GM19035 (cell line): ENCODE measurements at regions not wholly inside any gene's neighbourhood (a gene's known extent, or its start where the extent isn't known, plus 50 kb on each side); places are given as distances from the start of the nearest gene placed in this dataset.

Experiments used
- ATAC-seq: cut with Tn5 transposase; IDR thresholded peaks from one replicate; pipeline ENCODE4 v1.9.1; 2021; ENCODE audit not compliant: unreplicated experiment

DNA sequence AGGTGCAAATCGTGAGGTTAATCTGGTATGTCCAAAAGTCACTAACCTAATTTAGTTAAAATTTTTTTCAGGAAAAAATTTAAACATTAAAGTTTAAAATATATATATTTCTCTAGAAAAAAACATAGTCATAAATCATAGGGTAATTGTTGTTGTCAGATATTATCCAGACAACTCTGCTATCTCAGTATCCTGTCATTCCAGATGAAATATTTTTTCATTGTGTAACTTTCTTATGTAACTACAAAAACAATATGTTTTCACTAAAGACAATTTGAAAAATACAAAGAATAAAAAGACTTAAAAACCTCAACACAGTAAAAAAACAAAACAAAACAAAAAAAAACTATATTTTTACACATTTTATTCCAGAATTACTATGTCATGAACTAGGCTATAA is 57.6 kb downstream of the TENT5A start:
- no peak for ATAC-seq

DNA sequence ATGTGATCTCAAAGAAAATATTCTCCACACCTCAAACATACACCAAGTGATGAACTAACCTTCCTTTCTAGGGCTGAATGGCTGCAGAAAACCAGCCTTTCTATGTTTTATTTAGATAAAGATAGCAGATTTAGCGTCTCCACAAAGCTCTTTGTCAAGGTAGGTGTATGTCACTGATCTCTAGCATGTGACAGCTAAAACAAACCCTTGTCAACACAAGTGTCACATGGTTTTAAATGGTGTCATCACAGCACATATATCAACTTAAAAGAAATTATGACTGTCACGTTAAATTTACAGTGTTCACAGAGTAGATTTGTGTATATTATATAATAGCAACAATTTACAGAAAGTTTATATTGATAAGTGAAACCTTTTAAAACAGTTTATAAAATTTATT is 58.3 kb downstream of the TENT5A start:
- no peak for ATAC-seq

DNA sequence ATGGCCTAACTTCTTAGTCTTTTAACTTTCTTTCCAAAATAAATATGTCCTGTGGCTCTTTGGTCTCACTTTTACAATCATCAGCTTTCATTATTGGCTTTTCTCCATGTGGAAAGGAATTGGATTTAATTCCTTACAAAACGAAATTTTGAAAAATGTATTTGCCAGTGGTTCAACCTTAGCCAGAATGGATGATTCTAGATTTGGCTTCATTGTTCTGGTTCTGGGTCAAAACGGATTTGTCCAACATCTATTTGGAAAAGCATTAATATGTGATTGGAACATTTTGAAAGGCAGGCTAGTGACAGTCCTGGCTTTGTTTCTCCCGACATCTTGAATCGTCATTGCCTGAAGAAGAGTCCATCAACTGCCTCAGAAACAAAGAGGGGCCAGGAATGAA is 59.2 kb downstream of the TENT5A start:
- no peak for ATAC-seq

DNA sequence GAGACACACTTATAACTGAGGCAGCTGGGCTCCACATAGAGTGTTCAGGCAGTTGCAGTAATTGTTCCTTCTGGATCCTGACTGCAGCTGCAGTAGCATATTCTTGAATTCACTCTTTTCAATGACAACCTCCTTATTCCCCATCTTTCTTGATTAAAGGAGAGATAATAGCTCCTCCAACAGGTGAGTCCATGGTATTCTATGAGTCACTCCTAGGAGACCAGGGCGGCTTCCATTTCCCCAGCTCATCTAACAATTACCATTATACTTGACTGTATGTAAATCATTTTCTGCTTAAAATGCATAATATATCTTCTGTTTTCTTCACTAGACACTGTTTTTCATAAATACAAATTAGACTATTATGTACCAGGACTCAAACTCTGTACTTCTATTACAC is 62.4 kb downstream of the TENT5A start:
- ATAC-seq, result no peak

DNA sequence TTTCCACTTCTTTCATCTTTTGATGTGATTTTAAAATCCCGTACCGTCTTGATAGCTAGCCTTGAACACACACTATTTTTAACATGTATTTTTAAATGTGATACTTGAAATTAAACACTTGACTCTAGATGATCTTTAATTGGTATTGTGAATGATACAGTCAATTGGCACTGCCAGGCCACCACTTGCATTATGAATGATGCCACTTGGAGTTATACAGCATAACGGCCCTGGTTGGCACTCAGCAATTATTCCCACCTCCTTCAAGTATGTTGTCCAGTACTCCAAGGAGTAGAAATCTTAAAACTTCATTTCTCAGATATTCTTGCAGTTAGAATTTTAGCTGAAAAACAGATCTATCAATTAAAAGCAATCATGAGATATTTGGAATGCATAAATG is 62.9 kb downstream of the TENT5A start:
- ATAC-seq, result no peak

DNA sequence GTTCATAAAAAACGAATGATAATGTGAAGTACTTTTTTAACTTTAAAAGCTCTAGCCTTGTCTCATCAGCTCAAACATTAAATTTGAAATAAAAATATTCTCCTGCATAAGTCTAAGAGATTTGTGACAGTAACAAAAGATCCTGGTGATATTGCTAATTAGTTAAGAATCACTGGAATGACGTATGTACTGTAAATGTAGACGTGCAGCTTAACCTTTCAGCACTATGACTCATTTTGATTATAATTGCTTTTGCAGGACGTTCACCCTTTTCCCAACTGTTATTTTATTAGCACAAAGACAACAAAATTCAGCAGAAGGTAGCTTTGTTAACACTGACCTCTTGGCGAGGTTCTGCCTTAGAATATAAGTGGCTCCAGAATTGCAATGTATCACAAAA is 68.6 kb downstream of the TENT5A start:
- no peak for ATAC-seq

DNA sequence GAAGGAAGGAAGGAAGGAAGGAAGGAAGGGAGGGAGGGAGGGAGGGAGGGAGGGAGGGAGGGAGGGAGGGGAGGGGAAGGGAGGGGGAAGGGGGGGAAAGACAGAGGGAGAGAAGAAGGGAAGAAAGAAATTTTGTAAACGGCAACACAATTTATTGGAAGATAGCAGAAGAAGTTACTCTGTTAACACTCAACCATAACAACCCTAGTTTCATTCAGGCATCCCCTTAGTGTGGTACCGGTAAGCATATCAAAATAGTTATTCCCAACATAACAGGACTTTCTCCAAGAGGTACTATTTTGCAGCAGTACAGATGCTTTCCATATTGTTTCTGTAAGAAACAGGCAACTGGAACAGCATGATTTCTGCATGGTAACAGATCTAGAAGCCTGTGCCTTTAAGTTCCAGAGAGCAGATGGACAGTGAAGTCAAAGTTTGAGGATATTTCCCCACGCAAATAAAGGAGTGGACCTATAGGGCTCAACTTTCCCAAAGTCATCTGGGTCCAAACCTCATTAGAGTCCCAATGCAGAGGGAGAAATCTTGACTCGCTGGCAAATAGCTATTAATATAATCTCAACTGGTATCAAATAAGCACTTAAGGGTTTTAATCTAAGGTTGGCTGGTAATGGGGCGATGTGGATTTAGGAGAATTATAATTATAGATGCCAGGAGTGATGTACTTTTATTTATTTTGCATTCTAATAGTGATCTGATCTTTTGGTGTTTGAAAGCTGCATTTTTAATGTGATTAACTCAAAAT is 69.4 kb downstream of the TENT5A start:
- no peak for ATAC-seq

DNA sequence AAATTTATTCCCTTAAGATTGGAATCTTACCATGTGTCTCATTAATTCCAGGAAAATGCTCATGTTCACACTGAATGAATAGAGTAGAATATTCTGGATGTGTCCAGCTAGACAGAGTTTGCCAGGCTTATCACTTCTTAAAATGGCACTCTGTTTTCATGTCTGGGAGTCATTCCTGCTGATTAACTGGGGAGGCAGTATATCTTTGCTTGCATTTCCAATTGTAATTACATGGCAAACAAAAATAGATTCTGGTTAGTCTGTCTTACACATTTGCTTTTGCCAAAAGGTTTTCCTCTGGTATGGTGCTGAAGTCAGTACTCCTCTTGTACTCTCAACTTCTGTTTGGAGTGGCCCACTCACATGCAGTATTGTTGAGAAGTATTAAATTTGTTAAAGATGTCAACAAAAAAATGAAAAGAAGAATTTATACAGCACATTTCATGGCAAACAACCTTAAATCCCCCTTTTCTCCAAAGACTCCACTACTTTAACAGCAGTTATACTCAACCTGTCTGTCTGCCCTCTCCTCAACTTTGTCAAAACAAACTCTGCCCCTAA is 70.2 kb downstream of the TENT5A start:
- ATAC-seq, result no peak

DNA sequence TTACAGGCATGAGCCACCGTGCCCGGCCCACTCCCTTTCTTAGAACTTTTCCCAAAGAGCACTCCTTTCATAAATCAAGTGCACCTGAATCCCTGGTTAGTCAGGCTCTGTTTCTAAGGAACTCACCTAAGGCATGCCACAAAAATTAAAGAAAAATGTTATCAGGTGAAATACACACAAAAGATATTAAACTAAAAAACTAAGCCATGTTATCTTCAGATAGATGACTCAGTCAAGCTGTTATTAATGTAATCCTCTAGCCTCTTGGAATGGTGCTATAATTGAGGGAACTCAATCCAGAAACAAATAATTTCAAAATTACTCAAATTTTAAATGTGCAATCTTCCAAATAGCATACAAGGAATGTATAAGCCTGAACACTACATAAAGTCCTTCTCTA is 83.0 kb downstream of the TENT5A start:
- ATAC-seq, result no peak

DNA sequence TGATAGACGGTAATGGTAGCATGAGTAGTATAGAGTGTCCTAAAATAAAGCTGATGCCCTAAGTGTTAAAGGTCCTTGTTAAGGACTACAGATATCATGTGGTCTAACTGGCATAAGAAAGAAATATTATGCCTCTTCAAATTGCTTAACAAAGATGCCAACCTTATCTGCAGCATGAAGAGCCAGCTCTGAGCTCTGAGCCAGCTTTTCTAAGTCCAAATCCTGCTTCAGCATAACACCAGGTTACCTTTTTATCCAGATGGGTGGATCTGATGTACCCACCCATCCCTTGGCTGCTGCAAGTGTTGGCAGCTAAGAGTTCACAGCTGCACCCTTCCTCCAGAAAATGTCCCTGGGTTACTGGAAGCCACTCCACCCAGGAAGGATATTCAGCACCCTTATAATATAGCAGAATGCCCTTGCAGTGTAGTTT is 83.8 kb downstream of the TENT5A start:
- ATAC-seq, result no peak

DNA sequence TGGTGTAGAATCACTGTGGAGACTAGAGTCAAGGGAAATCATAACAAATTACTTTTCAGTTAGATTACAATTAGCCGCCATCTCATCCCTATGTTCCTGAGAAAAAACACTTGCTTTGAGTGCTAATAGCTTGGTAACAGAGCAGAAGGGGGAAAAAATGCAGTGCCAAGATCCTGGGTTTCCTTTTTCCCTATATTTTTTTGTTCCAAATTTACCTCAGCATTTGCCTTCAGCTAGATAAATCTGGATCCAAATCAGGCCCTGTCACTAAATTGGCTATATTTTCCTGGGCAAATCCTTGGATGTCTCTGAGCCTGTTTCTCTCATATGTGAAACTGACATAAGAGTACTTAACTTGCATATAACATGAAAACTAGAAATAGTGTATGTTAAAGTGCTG is 86.0 kb downstream of the TENT5A start:
- no peak for ATAC-seq

DNA sequence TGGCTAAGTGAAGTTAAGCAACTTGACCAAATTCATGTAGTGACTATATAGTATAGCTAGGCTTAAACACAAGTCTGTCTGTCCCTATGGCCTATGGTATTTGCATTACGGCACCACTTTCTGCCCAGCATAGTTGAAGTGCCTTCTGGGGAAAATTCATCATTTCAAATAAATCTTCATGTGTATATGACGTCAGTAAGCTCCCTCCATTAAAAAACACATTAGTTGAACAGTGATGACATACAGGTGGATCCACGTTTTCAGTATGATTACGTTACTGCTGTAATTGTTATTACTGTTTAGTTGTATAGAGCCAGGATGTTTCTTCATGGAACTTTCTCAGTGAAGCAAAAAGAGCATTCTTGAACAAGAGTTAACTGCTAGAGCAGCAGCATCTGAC is 96.2 kb downstream of the TENT5A start:
- no peak for ATAC-seq

DNA sequence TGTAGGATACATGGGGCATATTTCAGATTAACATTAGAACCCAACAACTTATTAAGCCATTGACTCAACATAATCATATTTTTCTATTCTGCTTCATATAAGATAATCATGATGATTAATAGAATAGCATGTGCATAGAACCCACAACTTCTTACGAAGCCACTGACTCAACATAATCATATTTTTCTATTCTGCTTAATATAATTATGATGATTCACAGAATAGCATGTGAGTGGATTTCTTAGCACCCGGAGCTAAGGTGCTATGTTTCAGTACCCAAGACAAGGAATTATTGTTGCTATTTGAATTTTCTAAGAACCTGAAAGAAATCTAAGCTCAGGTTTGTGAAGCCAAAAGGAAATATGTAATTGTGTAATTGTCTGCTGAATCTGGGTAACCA is 96.8 kb downstream of the TENT5A start:
- no peak for ATAC-seq

DNA sequence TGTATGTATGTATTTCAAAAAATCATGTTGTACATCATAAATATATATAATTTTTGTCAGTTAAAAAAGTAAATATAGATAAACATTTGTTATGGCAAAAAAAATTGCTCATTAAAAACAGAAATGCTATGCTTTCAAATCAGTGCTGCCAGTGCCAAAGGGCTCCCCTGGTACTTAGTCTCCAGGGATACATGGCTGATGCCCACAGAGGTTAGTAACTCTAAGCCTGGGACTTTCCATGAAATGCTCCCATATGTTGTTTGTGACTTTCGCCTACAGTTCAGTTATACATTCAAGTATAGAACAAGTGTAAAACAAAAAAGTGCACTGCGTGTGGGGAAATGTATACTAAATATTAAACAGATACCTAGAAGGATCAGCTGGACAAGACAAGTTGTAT is 104.0 kb downstream of the TENT5A start:
- ATAC-seq, result no peak

DNA sequence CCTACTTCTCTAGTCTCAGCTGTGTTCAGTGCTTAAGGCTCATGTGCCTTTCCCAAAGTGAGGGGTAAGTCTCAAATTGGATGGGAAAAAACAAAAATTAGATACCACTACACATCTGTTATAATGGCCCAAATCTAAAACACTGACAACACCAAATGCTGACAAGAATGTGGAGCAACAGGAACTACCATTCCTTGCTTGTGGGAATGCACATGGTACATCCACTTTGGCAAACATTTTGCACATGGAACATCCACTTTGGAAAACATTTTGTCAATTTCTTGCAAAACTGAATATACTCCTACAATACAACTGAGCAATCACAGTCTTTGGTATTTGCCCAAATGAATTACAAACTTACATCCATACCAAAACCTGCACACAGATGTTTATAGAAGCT is 109.3 kb downstream of the TENT5A start:
- ATAC-seq, result no peak

DNA sequence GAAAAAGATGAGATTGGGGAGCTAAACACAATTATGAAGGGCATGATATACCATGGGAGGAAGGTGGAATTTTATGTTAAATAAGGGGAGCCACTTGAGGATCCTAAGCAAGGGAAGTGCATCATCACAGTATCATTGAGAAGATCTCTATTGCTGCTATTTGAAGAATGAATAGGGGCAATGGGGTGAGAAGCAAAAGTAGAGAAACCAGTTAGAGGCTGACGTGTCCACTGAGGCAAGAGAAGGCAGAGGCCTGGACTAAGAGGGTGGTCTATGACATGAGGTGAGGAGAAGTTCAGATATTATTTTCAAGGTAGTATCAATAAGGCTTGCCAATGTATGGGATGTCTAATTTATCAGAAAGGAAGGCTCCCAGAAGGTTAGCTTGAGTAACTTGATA is 111.6 kb downstream of the TENT5A start:
- ATAC-seq, result no peak

DNA sequence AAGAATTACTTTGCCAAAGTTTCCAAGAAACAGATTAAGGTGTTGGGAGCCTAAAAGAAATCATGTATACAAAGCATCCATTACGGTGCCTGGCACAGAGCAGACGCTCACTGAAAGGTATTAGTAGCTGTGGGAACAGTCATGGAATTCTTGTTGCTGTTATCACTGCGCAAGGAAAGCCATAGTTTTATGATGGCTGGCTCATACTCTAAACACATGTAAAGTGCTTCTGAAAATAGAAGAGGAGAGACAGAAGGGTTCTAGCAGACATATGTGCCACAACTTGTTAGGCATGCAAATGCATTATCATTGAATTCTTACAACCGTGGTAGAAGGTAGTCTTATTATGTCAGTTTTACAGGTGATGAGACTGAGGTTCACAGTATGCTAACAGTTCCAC is 112.4 kb downstream of the TENT5A start:
- ATAC-seq, result no peak

DNA sequence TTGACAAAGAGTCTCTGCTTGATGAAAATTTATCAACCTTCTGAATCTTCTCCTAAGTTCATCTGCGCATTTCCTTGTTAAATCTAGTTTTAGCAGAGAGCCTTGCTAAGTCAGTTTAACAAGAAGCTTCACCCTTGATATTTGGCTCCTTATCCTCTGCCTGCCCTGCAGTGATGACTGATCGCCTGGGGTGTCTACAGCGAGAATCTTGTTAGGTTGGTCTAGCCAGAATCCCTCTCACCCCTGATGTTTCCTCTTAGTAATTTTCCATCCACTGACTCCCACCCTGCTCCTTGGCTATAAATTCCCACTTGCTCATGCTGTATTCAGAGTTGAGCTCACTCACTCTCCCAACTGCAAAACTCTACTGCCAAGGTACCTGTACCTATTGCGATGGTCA is 114.1 kb downstream of the TENT5A start:
- ATAC-seq, result no peak

DNA sequence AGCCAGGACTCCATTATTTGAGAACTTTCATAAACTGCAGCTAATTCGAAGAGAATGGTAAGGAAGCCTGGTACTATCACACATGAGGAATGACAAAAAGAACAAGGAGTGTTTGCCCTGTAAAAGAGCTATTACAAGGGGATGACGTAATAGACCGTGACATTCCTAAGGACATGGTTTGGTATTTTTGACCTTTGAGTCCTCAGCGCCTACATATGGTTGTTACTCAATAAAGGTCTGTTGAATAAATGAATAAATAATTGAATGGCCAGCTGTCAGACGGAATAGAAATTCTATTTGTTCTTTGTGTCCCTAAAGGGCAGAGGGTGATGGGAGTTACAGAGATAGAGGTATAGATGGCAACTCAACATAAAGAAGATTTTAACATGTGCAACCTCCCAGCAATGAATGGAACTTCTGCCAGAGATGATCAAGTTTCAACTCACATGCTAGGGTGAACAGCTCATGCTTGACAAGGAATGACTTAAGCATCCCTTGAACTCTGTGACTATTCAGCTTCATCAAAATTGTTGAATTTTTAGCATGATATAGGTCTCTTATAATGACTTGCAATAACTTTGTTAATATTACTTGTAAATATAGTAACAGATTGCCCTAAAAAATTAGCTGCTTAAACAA is 115.4 kb downstream of the TENT5A start:
- no peak for ATAC-seq

DNA sequence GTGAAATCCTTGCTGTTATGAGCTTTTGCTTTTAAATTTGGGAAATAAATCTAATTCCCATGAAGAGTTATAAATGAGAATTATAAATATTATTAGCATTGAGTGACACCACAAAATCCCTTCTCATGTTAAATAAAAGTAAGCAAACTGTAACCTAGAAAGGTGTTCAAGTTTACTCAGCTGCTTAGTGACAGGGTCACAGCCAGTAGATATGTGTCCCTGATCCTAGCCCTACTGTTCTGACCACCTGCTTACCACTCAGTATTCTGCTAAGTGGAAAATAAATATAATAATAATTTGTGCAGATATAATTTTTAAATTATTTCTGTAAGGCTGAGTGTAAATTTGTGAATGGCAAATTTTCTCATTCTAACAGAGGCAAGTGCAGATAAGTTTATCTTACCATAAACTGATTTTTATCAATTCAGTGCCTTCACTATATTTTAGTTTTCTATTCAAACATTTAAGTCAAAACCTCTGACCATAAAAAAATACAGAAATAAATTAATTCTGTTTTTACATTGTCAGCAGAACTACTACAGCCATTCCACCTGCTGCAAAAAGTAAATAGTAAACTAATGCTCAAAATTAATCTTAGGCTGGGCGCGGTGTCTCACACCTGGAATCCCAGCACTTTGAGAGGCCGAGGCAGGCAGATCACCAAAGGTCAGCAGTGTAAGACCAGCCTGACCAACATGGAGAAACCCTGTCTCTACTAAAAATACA is 118.2 kb downstream of the TENT5A start:
- no peak for ATAC-seq

DNA sequence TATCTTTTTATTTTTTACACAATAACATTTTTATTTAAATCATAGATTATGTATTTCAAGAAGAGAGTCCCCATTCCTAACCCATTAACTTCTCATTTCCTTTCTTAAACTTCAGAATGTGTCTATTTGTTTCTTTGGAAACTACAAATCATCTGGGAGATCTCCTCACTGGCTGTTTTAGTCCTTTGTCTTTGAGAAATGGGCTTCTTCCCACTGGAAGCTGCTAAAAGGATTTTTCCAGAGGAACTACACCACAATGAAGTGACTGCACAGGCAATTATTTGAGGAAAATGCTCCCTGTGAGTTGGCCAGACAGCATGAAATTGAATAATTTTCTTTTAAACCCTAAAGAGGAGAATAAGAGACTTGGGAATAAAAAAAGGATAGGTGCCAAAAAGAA is 119.1 kb downstream of the TENT5A start:
- no peak for ATAC-seq

DNA sequence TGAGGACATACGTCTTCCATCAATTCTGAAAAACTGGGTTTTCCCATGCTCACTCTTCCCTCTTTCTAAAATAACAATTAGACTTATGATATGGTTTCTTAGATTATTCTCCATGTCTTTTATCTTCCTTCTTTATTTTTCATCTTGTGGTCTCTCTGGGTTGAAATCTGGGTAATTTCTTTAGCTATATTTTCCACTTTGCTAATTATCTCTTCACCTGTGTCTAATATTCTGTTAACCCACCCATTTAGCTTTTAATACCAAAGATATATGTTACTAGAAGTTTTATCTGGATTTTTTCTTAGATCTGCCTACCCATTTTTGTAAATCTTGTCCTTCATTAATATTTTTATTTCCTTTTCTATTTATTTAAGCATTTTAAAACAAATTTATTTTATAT is 121.8 kb downstream of the TENT5A start:
- ATAC-seq, result no peak
